GM19240 (cell line): ENCODE measurements at regions not wholly inside any gene's neighbourhood (a gene's known extent, or its start where the extent isn't known, plus 50 kb on each side); places are given as distances from the start of the nearest gene placed in this dataset.

Source experiments
- DNase-seq: peaks from one replicate; pipeline ENCODE4 v3.0.0; 2011; ENCODE audit warnings: low spot score; ENCODE audit not compliant: insufficient read length

- no peak for DNase-seq
These were observed 479.7 kb downstream of the FSCB start for GRCh38 chr14:44027397-44027796.

GRCh38 chr14:44010595-44010994 is 496.5 kb downstream of the FSCB start:
- no peak for DNase-seq

DNA sequence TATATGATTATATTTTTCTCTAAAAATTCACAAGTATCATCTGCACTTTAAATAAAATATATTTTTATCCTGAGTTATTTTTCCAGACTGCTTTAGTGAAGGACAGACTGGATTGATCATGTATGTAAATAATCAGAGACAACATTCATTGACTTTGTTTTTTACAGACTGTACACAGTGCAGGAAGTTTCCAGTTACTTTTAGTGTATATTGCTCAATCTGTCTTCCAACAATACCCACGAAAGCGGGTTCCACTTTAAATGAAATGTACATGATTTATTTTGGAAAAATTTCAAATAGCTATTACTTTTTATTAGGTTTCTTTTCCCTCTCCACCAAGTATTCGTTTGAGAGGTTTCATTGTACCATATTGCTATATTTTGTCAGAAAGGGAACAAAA is 497.0 kb downstream of the FSCB start:
- no peak for DNase-seq

DNA sequence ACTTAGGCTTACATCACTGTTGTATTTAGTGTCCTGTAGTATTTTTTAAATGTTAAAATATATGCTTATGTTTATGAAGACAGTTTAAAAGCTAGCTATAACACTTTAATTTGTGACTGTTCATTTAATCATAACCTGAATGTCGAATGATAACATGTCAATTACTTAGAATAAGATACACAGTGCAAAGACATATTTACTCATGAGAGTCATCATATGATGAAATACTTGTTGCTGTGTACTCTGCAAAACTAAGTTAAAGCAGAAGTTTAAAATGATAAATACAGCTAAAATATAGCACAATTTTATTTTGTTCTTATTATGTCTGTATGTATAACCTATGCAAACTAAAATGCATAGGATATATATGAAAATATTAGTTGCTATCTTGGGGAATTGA is 497.4 kb downstream of the FSCB start:
- no peak for DNase-seq

DNA sequence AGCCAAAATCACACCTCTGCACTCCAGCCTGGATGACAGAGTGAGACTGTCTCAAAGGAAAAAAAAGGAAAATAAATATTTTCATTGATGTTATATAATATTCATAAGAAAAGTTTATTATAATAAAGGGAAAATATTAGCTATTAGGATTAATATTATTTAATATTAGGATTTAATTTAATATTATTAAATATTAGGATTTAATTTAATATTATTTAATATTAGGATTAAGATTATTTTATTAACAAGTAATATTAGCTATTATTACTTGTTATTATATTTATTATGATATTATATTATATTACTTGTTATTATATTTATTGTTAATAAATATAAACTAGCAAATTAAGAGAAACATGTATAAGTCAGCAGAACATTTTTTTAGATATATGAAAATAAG is 518.1 kb downstream of the FSCB start:
- DNase-seq: no peak

GRCh38 chr14:43983721-43984120 is 523.4 kb downstream of the FSCB start:
- no peak for DNase-seq

- no peak for DNase-seq
These were observed 525.8 kb downstream of the FSCB start for GRCh38 chr14:43981135-43981768.

GRCh38 chr14:43956741-43957140 is 550.3 kb downstream of the FSCB start:
- no peak for DNase-seq

- no peak for DNase-seq
These were observed 557.7 kb downstream of the FSCB start for GRCh38 chr14:43949400-43949799.

DNA sequence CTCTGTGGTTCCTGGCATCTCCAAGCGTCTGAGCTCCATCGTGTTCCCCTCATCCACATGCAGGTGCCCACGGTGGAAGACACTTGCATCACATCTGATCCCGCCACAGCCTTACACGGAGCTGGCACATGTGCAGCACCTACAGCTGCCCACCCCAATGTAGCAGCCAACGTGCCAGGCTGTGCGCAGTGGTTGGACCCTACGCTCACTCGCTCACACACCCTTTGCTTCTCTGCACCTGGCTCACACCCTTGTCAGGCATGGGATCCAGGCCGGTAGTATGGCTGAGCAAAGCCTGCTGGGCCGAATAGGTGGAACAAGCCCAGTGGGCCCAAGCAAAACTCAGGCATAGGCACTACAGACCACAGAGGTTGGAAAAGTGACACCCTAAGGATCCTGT is 567.2 kb downstream of the FSCB start:
- no peak for DNase-seq

DNA sequence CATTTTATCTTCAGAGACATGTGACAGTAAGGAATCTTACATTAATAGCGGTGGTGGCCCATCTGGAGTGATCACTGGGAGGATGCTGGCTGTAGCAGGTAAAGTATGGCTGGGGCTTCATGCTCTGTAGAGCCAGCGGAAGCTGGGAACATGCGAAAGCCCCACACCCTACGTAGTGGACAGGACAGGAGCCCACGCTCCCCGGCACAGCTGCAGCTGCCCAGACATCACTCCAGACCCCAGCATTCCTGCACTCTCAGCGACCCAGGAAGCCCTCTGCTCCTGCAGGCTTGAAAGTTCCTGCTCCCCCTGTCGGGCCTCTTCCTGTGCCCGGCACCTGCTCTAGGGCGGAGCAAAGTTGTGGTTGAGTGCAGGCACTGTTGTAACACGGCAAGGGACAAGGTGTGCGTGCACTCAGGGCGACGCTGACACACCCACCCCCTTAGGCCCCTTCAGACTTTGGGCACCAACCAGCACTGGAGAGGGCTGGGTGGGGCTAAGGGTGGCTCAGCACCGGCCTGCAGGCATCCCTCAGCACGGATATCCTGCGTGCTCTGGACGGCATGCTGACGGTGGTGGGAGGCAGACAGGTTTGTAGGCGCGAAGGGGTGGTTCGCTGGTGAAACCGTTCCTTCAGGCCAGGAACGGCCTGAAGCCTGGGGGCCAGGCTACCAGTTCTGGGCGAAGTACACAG is 568.3 kb downstream of the FSCB start:
- DNase-seq: no peak

DNA sequence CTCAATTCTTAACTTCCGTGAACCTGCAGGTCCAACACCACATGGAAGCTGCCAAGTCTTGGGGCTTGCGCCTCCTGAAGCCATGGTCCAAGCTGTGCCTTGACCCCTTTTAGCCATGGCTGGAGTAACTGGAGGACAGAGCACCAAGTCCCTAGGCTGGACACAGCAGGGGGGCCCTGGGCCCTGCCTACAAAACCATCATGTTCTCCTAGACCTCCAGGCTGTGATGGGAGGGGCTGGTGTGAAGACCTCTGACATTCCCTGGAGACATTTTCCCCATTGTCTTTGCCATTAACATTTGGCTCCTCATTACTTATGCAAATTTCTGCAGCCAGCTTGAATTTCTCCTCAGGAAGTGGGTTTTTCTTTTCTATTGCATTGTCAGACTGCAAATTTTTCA is 570.1 kb downstream of the FSCB start:
- DNase-seq: no peak

DNA sequence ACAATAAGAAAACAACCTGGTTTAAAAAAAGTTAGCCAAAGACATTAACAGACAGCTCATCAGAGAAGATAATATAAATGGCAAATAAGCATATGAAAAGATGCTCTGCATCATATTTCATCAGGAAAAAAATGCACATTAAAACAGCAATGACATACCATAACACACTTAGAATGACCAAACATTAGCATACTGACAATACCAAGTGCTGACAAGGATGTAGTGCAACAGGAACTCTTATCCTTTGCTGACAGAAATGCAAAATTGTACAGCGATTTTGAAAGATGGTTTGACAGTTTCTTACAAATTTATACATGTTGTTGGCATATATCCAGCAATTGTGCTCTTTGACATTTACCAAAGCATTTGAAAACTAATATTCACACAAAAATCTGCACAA is 573.0 kb downstream of the FSCB start:
- no peak for DNase-seq

DNA sequence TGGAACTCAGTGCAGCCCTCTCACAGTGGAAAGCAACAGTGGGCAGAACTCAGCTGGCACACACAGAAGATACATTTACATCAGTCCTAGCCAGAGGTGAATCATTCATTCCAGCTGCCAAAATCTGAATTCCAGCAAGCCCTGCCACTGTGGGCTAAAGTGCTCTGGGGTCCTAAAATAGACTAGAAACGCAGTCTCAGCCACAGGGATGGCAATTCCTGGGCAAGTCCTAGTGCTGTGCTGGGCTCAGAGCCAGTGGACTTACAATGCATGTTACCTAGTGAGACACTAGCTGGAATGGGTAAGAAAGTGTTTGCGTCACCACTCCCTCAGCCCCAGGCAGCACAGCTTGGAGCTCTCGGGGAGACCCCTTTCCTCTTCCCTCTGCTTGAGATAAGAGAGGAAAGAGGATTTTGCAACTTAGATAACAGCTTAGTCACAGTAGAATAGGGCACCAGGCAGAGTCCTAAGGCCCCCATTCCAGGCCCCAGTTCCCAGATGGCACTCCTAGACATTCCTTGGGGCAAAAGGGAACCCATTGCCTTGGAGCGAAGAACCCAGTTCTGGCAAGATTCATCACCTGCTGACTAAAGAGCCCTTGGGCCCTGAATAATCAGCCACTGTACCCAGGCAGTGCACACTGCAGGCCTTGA is 592.9 kb downstream of the FSCB start:
- no peak for DNase-seq

DNA sequence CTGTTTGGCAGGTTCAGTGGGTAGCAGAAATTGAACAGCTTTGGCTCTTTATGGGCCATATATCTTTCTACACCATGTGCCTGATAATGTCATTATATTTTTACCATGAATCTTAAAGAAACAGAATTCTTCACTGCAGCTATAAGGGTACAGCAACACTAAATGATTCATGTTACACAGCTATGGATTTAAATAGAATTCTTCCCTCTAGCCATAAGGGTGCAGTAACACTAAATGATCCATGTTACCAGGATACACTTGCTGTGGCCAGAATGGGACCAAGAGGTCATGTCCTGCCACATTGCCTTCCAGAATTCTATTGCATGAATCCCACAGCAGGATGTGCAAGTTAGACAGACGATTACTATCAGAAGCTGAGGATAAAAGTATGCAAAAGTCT is 603.9 kb downstream of the FSCB start:
- no peak for DNase-seq

GRCh38 chr14:43901911-43902673 is 605.0 kb downstream of the FSCB start:
- DNase-seq: no peak

GRCh38 chr14:43900173-43900655 is 606.9 kb downstream of the FSCB start:
- no peak for DNase-seq

GRCh38 chr14:43898687-43899086 is 608.4 kb downstream of the FSCB start:
- DNase-seq: no peak

GRCh38 chr14:43896044-43896443 is 611.0 kb downstream of the FSCB start:
- no peak for DNase-seq

GRCh38 chr14:43894534-43894933 is 612.5 kb downstream of the FSCB start:
- peak; percentile 1 for DNase-seq

DNA sequence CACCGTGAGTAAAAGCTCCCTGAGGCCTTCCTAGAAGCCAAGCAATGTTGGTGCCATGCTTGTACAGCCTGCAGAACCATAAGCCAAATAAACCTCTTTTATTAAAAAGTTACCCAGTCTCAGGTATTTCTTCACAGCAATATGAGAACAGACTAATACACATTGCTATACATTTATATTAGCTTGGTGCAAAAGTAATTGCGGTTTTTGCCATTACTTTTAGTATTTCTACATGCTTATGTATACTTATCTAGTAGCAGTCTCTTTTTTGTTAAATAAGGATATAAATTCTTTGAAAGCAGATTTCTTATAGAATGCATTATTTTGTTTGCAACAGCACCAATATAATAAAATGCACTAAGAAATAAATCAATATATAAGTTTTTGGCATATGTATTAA is 619.6 kb downstream of the FSCB start:
- no peak for DNase-seq

DNA sequence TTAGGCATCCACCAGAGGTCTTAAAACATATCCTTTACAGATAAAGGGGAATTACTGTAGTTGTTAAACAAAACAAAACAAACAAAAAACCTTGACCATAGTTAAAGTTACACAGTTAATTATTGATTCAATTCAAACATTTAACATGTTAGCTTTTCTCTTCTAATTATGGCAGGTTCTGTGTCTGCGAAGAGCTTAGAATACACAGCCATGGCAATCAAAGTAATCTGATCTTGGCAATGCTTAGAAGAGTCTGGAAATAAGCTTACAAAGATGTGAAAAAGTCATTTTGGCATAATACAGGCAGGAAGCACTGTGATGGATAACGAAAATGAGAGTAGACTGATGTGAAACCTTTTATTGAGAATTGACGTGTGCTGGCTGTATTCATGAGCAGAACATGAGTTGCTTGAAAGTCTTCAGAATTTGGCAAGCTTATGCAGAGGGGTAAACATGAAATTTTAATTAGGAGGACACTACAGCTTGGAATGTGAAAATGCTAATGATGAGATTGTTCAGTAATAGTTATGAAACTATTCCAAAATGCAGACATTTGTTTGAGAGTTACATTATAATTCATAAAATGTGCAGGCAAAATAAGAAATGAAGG is 629.6 kb downstream of the FSCB start:
- no peak for DNase-seq
